Prostate gland (tissue), 2 donors: ENCODE measurements at regions not wholly inside any gene's neighbourhood (a gene's known extent, or its start where the extent isn't known, plus 50 kb on each side); places are given as distances from the start of the nearest gene placed in this dataset.

Experiments
- DNase-seq: peaks from one replicate; pipeline ENCODE4 v3.0.0-alpha.2; 2019; ENCODE audit warnings: low spot score
- H3K27ac ChIP-seq, 2 donors: fragments of 200-600 bp; sonication (generic); 2 replicates each; pipeline ENCODE4 v1.5.1; 2017 to 2019
- H3K27me3 ChIP-seq: fragments of 200-600 bp; sonication (generic); replicated peaks from 2 replicates; pipeline ENCODE4 v1.5.1; 2019; ENCODE audit not compliant: insufficient read depth
- H3K36me3 ChIP-seq, 2 donors: fragments of 200-600 bp; sonication (generic); 1 replicate in 1 of 2; 2 replicates in 1 of 2; pipeline versions ENCODE4 v1.5.1 to v1.8.1; 2017 to 2019
- H3K4me1 ChIP-seq: fragments of 200-600 bp; sonication (generic); replicated peaks from 2 replicates; pipeline ENCODE4 v1.5.1; 2019
- H3K4me3 ChIP-seq, 2 donors: fragments of 200-600 bp; sonication (generic); 2 replicates each; pipeline ENCODE4 v1.5.1; 2017 to 2019
- H3K9me3 ChIP-seq: fragments of 200-600 bp; sonication (generic); 2 replicates; pipeline ENCODE4 v1.5.1; 2017
- CTCF ChIP-seq, 4 experiments: fragments of 200-600 bp in 2 of 4; fragments of 450-650 bp in 2 of 4; sonication (generic) in 2 of 4; IDR thresholded peaks; 1 replicate in 3 of 4; 2 replicates in 1 of 4; pipeline ENCODE4 v1.5.1; 2016 to 2019; ENCODE audit warnings: antibody characterized with exemption in 4 of 4, mild to moderate bottlenecking in 2 of 4, moderate library complexity in 2 of 4
- POLR2A ChIP-seq: fragments of 450-650 bp; IDR thresholded peaks from one replicate; pipeline ENCODE4 v1.6.1; 2016; ENCODE audit warnings: antibody characterized with exemption, mild to moderate bottlenecking
- POLR2AphosphoS5 ChIP-seq: sonication (generic); formaldehyde crosslinking; IDR thresholded peaks from one replicate; pipeline ENCODE4 v1.6.1; 2017; ENCODE audit warnings: antibody characterized with exemption
- WGBS: methylation state at CpG from one replicate; pipeline ENCODE4 v1.1.5; 2018; 5-methylcytosine and 5-hydroxymethylcytosine counted together
- intact Hi-C: fragments of 100-400 bp; cut with DNase I; formaldehyde crosslinking; loops from one replicate; pipeline ENCODE4 v1.14.2; 2022

DNA sequence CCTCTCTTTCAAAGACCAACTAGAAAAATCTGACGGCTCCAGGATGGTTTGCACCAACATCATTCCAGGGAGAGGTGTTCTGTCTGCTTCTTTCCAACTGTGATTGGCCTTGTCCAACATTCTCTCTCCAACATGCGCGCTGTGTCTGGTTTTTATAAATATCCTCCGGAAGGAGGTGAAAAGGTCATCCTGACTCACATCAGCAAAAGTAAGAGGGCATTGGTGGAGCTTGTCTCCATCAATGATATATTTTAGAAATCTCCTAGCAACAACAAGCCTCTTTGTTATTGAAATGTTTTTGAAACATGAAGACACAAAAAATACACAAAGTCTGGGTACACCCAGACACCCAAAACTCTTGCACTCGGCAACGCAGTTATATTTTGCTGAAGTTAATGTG, 475.3 kb upstream of the JARID2 start:
- H3K4me1 ChIP-seq = no peaks in the 10 kb centered on the region
- TF ChIP-seq POLR2A (no peak), POLR2AphosphoS5 (no peak), CTCF (IDR thresholded peaks at IDR 0.05) (no peak)
- H3K4me3 ChIP-seq = no peak overlapping the region
- DNase-seq = no peak
- 85% methylated on average over 6 of the region's 6 CpGs for WGBS
- H3K36me3 ChIP-seq = no peaks in the 10 kb centered on the region
- no peaks in the 10 kb centered on the region for H3K27me3 ChIP-seq
- H3K9me3 ChIP-seq = no peaks in the 10 kb centered on the region
- intact Hi-C loops = no loop called here
- H3K27ac ChIP-seq = no peak overlapping the region

- intact Hi-C loops = no loop called here
- WGBS = 85% methylated on average over 3 of the region's 3 CpGs
These were observed 474.9 kb upstream of the JARID2 start for GRCh38 chr6:14771016-14771415.

DNA sequence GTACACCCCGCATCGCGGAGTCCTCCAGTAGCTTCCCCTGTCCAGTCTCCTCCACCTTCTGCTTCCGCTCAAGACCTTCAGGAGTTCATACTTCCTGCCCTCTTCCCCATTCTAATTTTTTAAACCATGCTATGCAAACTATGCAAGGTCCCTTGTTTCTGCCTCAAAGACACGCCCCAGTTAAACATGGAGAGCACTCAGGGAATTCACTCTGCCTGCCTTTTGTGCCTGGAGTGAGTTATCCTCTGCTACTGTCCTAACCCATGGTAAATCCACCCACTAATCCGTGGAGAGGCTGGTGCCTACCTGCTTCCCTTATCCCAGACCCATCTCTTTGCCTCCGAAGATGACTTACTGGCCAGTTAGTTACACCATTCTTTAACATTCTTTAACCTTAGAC, 473.7 kb upstream of the JARID2 start:
- no peaks in the 10 kb centered on the region for H3K27me3 ChIP-seq
- WGBS = 83% methylated on average over 7 of the region's 7 CpGs
- no peak overlapping the region for H3K27ac ChIP-seq
- TF ChIP-seq CTCF (IDR thresholded peaks at IDR 0.05) = no peak
- no peak for TF ChIP-seq POLR2A
- TF ChIP-seq POLR2AphosphoS5 = no peak
- no peaks in the 10 kb centered on the region for H3K9me3 ChIP-seq
- no peaks in the 10 kb centered on the region for H3K36me3 ChIP-seq
- no peaks in the 10 kb centered on the region for H3K4me1 ChIP-seq
- no peak for DNase-seq
- intact Hi-C loops = no loop called here
- no peak overlapping the region for H3K4me3 ChIP-seq

More at GRCh38 chr6:14771016-14771415, 474.9 kb upstream of the JARID2 start:
- no peaks in the 10 kb centered on the region for H3K4me1 ChIP-seq
- no peaks in the 10 kb centered on the region for H3K36me3 ChIP-seq
- H3K27me3 ChIP-seq = no peaks in the 10 kb centered on the region
- no peak for DNase-seq
- TF ChIP-seq CTCF (IDR thresholded peaks at IDR 0.05) (no peak), POLR2AphosphoS5 (no peak)
- no peaks in the 10 kb centered on the region for H3K9me3 ChIP-seq
- H3K27ac ChIP-seq = no peak overlapping the region
- H3K4me3 ChIP-seq = no peak overlapping the region

- Histone ChIP-seq H3K4me1 (no peaks in the 10 kb centered on the region), H3K27me3 (no peaks in the 10 kb centered on the region), H3K27ac (no peak overlapping the region), H3K36me3 (no peaks in the 10 kb centered on the region), H3K4me3 (no peak overlapping the region), H3K9me3 (no peaks in the 10 kb centered on the region)
- 9% methylated on average over 1 of the region's 1 CpG for WGBS
- intact Hi-C loops = no loop called here
- no peak for DNase-seq
- TF ChIP-seq POLR2A (no peak), POLR2AphosphoS5 (peak; percentile 36)
These were observed 470.3 kb upstream of the JARID2 start for GRCh38 chr6:14775528-14775927.

- WGBS = 92% methylated on average over 3 of the region's 3 CpGs
These were observed 469.6 kb upstream of the JARID2 start for GRCh38 chr6:14776307-14776706.

More at GRCh38 chr6:14776307-14776706, 469.6 kb upstream of the JARID2 start:
- Histone ChIP-seq H3K36me3 (no peaks in the 10 kb centered on the region), H3K27me3 (no peaks in the 10 kb centered on the region), H3K9me3 (no peaks in the 10 kb centered on the region), H3K27ac (no peak overlapping the region), H3K4me3 (no peak overlapping the region), H3K4me1 (no peaks in the 10 kb centered on the region)
- TF ChIP-seq POLR2A (no peak), POLR2AphosphoS5 (no peak), CTCF (IDR thresholded peaks at IDR 0.05) (no peak)
- no peak for DNase-seq
- intact Hi-C loops = no loop called here
